ENCODE measurements at regions not wholly inside any gene's neighbourhood (a gene's known extent, or its start where the extent isn't known, plus 50 kb on each side); places are given as distances from the start of the nearest gene placed in this dataset.

DNA sequence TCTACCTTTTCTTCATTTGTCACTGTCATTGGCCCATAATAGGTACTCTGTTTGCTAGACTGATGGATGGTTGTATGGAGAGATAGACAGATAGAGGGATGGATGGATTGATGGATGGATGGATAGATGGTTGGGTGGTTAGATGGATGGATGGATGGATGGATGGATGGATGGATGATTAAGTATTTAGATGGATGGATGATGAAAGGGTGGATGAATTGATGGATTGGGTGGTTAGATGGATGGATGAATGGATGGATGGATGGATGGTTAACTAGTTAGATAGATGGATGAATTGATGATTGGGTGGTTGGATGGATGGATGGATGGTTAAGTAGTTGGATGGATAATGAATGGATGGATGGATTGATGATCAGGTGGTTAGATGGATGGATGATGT lies 334.7 kb upstream of the AUTS2 start:
- no peak overlapping the region for H3K9ac ChIP-seq (ENCODE audit: low read length)
- H2AK5ac ChIP-seq (ENCODE audit: low read length, severe bottlenecking) = no peak overlapping the region
- H4K91ac ChIP-seq (ENCODE audit: low read length) = no peak overlapping the region
- H3K14ac ChIP-seq (ENCODE audit: low read length in 2 of 2) = no peak overlapping the region
- no peaks in the 10 kb centered on the region for H3K4me1 ChIP-seq (ENCODE audit: control insufficient read depth, insufficient read depth, low read depth, low read length)
- H3K36me3 ChIP-seq (ENCODE audit: control insufficient read depth in 1 of 2, insufficient read depth in 2 of 2, low read depth in 1 of 2, low read length in 2 of 2) = no peaks in the 10 kb centered on the region
- no peak overlapping the region for H3K4ac ChIP-seq (ENCODE audit: low read depth in 1 of 2, low read length in 2 of 2)
- H2AFZ ChIP-seq (ENCODE audit: low read depth, low read length) = no peak overlapping the region
- no peak overlapping the region for H3K4me3 ChIP-seq (ENCODE audit: insufficient read depth in 1 of 2, low read depth in 1 of 2, low read length in 2 of 2)
- no peak overlapping the region for H3K23ac ChIP-seq (ENCODE audit: low read length in 2 of 2)
- no peak overlapping the region for H2BK12ac ChIP-seq (ENCODE audit: low read length in 2 of 2)
- no peaks in the 10 kb centered on the region for H3K79me1 ChIP-seq (replicated peaks; ENCODE audit: low read length, poor library complexity, severe bottlenecking)
- no peak overlapping the region for H2BK15ac ChIP-seq (ENCODE audit: low read depth, poor library complexity, severe bottlenecking)
- no peak overlapping the region for H3K4me2 ChIP-seq (ENCODE audit: low read length, poor library complexity, severe bottlenecking)
- DNase-seq = no peak
- peaks cover 4% of the 10 kb centered on the region for H3K9me3 ChIP-seq (ENCODE audit: control insufficient read depth, low read length)
- no peak overlapping the region for H2BK5ac ChIP-seq (ENCODE audit: low read depth, low read length, poor library complexity, severe bottlenecking)
- no peak overlapping the region for H4K8ac ChIP-seq (ENCODE audit: low read length)
- H3K18ac ChIP-seq (ENCODE audit: low read depth in 1 of 2, low read length in 2 of 2) = no peak overlapping the region
- H3K27ac ChIP-seq (ENCODE audit: low read length, poor library complexity, severe bottlenecking) = no peak overlapping the region
- H2BK120ac ChIP-seq (ENCODE audit: low read depth, low read length) = no peak overlapping the region
- H3K27me3 ChIP-seq (ENCODE audit: control insufficient read depth in 1 of 2, insufficient read depth in 1 of 2, low read length in 2 of 2) = peaks cover 4 to 36% of the 10 kb centered on the region in 2 experiments

DNA sequence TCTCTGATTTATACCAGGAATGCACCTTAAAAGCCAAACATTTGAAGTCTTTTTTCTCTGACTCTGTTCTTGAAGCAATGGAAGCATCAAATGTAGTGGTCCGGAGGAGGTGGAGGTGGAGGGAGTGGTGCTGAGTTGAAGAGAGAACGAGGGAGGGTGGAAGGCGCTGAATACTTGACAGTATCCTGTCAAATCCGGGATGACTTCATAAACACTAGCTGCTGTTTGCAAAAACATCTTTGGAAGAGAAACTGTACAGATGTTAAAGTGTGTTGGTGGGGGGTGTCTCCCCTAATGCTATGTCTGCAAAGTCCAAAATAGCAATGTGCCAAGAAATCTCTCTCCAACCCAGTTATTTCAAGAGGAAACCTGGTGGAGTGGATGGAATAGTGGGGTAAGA lies 328.5 kb upstream of the AUTS2 start:
- Histone ChIP-seq H3K27ac (ENCODE audit: low read length, poor library complexity, severe bottlenecking) (no peak overlapping the region), H3K9ac (ENCODE audit: low read length) (no peak overlapping the region), H2BK12ac (ENCODE audit: low read length in 2 of 2) (no peak overlapping the region), H3K4me3 (ENCODE audit: insufficient read depth in 1 of 2, low read depth in 1 of 2, low read length in 2 of 2) (no peak overlapping the region), H3K4ac (ENCODE audit: low read depth in 1 of 2, low read length in 2 of 2) (no peak overlapping the region), H2AK5ac (ENCODE audit: low read length, severe bottlenecking) (no peak overlapping the region), H3K79me1 (replicated peaks; ENCODE audit: low read length, poor library complexity, severe bottlenecking) (no peaks in the 10 kb centered on the region), H2BK15ac (ENCODE audit: low read depth, poor library complexity, severe bottlenecking) (no peak overlapping the region), H2BK120ac (ENCODE audit: low read depth, low read length) (no peak overlapping the region), H4K91ac (ENCODE audit: low read length) (no peak overlapping the region), H3K9me3 (ENCODE audit: control insufficient read depth, low read length) (peaks cover 6% of the 10 kb centered on the region), H3K27me3 (ENCODE audit: control insufficient read depth in 1 of 2, insufficient read depth in 1 of 2, low read length in 2 of 2) (peaks cover 0 to 23% of the 10 kb centered on the region in 2 experiments), H2AFZ (ENCODE audit: low read depth, low read length) (no peak overlapping the region), H3K4me2 (ENCODE audit: low read length, poor library complexity, severe bottlenecking) (no peak overlapping the region), H3K4me1 (ENCODE audit: control insufficient read depth, insufficient read depth, low read depth, low read length) (no peaks in the 10 kb centered on the region), H3K36me3 (ENCODE audit: control insufficient read depth in 1 of 2, insufficient read depth in 2 of 2, low read depth in 1 of 2, low read length in 2 of 2) (no peaks in the 10 kb centered on the region), H4K8ac (ENCODE audit: low read length) (no peak overlapping the region), H3K18ac (ENCODE audit: low read depth in 1 of 2, low read length in 2 of 2) (no peak overlapping the region), H3K14ac (ENCODE audit: low read length in 2 of 2) (no peak overlapping the region), H2BK5ac (ENCODE audit: low read depth, low read length, poor library complexity, severe bottlenecking) (no peak overlapping the region), H3K23ac (ENCODE audit: low read length in 2 of 2) (no peak overlapping the region)
- 74% methylated on average over 4 of the region's 4 CpGs for WGBS
- DNase-seq = no peak

DNA sequence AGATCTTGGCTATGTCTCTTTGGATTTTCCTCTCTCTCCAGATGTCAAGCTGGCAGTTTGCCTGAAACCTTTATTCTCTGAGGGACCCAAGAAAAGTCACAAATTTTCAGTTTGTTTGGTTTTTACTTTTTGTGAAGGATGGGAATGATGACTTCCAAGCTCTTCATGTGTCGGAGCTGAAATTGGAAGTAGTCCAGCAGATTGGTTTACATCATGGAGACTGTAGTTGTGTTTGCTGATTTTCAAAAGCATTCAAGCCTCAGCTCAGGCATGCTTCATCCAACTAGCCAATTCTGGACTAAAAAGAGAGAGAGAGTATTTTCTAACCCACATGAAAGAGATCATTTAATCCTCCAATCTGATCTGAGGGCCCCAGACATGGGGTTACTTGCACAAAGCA lies 326.2 kb upstream of the AUTS2 start:
- Histone ChIP-seq H2BK120ac (ENCODE audit: low read depth, low read length) (no peak overlapping the region), H2BK15ac (ENCODE audit: low read depth, poor library complexity, severe bottlenecking) (no peak overlapping the region), H3K23ac (ENCODE audit: low read length in 2 of 2) (no peak overlapping the region), H3K4me2 (ENCODE audit: low read length, poor library complexity, severe bottlenecking) (no peak overlapping the region), H4K91ac (ENCODE audit: low read length) (no peak overlapping the region), H3K9me3 (ENCODE audit: control insufficient read depth, low read length) (peaks cover 6% of the 10 kb centered on the region), H2AFZ (ENCODE audit: low read depth, low read length) (no peak overlapping the region), H2BK5ac (ENCODE audit: low read depth, low read length, poor library complexity, severe bottlenecking) (no peak overlapping the region), H3K79me1 (replicated peaks; ENCODE audit: low read length, poor library complexity, severe bottlenecking) (no peaks in the 10 kb centered on the region), H3K4me3 (ENCODE audit: insufficient read depth in 1 of 2, low read depth in 1 of 2, low read length in 2 of 2) (no peak overlapping the region), H2AK5ac (ENCODE audit: low read length, severe bottlenecking) (no peak overlapping the region), H3K4ac (ENCODE audit: low read depth in 1 of 2, low read length in 2 of 2) (no peak overlapping the region), H3K27ac (ENCODE audit: low read length, poor library complexity, severe bottlenecking) (no peak overlapping the region), H3K36me3 (ENCODE audit: control insufficient read depth in 1 of 2, insufficient read depth in 2 of 2, low read depth in 1 of 2, low read length in 2 of 2) (no peaks in the 10 kb centered on the region), H3K9ac (ENCODE audit: low read length) (no peak overlapping the region), H2BK12ac (ENCODE audit: low read length in 2 of 2) (no peak overlapping the region), H4K8ac (ENCODE audit: low read length) (no peak overlapping the region), H3K14ac (ENCODE audit: low read length in 2 of 2) (no peak overlapping the region), H3K4me1 (ENCODE audit: control insufficient read depth, insufficient read depth, low read depth, low read length) (no peaks in the 10 kb centered on the region), H3K18ac (ENCODE audit: low read depth in 1 of 2, low read length in 2 of 2) (no peak overlapping the region), H3K27me3 (ENCODE audit: control insufficient read depth in 1 of 2, insufficient read depth in 1 of 2, low read length in 2 of 2) (peaks cover 3 to 23% of the 10 kb centered on the region in 2 experiments)
- WGBS = 77% methylated on average over 1 of the region's 1 CpG
- no peak for DNase-seq

DNA sequence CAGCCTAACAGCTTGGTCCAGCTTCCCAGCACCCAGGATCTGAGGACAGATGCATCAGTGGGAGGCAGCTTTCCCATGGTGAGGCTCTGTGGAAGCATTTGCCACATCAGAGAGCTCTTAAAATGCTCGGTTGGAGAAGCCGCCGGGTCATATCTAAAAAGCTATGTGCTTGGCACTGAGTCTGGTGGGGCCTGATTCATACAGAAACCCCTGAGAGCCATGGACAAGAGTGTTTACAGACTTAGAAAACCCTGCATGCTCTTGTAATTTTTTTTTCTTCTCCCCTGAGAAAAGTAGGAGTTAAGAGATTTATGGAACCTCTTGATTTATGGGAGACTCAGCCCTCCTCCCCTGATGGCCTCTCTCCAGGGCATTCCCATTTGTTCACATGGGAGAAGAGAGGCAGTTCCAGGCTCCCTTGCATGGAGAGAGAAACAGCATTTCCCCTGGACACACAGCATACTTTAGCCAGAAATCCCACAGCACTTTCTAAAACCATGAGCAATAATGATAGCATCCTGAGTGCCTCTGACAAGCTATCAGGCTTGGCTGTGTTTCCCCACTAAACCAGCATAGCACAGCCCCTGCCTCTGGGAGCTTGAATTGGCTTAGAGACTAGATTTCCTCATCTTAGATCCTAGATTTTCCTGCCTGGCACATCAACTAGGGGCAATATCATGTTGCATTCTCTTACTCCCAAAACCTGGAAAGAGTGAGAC lies 322.1 kb upstream of the AUTS2 start:
- Histone ChIP-seq H2AK5ac (ENCODE audit: low read length, severe bottlenecking) (no peak overlapping the region), H2AFZ (ENCODE audit: low read depth, low read length) (no peak overlapping the region), H3K27me3 (ENCODE audit: control insufficient read depth in 1 of 2, insufficient read depth in 1 of 2, low read length in 2 of 2) (peaks cover 3% of the 10 kb centered on the region in 2 experiments), H3K9ac (ENCODE audit: low read length) (no peak overlapping the region), H3K4me3 (ENCODE audit: insufficient read depth in 1 of 2, low read depth in 1 of 2, low read length in 2 of 2) (no peak overlapping the region), H3K36me3 (ENCODE audit: control insufficient read depth in 1 of 2, insufficient read depth in 2 of 2, low read depth in 1 of 2, low read length in 2 of 2) (no peaks in the 10 kb centered on the region), H3K18ac (ENCODE audit: low read depth in 1 of 2, low read length in 2 of 2) (no peak overlapping the region), H2BK120ac (ENCODE audit: low read depth, low read length) (no peak overlapping the region), H3K4me1 (ENCODE audit: control insufficient read depth, insufficient read depth, low read depth, low read length) (no peaks in the 10 kb centered on the region), H2BK15ac (ENCODE audit: low read depth, poor library complexity, severe bottlenecking) (no peak overlapping the region), H3K4ac (ENCODE audit: low read depth in 1 of 2, low read length in 2 of 2) (no peak overlapping the region), H3K79me1 (replicated peaks; ENCODE audit: low read length, poor library complexity, severe bottlenecking) (no peaks in the 10 kb centered on the region), H4K91ac (ENCODE audit: low read length) (no peak overlapping the region), H2BK5ac (ENCODE audit: low read depth, low read length, poor library complexity, severe bottlenecking) (no peak overlapping the region), H2BK12ac (ENCODE audit: low read length in 2 of 2) (no peak overlapping the region), H3K9me3 (ENCODE audit: control insufficient read depth, low read length) (peaks cover 3% of the 10 kb centered on the region), H3K23ac (ENCODE audit: low read length in 2 of 2) (no peak overlapping the region), H3K27ac (ENCODE audit: low read length, poor library complexity, severe bottlenecking) (no peak overlapping the region), H3K14ac (ENCODE audit: low read length in 2 of 2) (no peak overlapping the region), H3K4me2 (ENCODE audit: low read length, poor library complexity, severe bottlenecking) (no peak overlapping the region), H4K8ac (ENCODE audit: low read length) (no peak overlapping the region)
- DNase-seq = peak; percentile 7
- WGBS = 2% methylated on average over 3 of the region's 3 CpGs
